ENCODE measurements at regions not wholly inside any gene's neighbourhood (a gene's known extent, or its start where the extent isn't known, plus 50 kb on each side); places are given as distances from the start of the nearest gene placed in this dataset.

DNA sequence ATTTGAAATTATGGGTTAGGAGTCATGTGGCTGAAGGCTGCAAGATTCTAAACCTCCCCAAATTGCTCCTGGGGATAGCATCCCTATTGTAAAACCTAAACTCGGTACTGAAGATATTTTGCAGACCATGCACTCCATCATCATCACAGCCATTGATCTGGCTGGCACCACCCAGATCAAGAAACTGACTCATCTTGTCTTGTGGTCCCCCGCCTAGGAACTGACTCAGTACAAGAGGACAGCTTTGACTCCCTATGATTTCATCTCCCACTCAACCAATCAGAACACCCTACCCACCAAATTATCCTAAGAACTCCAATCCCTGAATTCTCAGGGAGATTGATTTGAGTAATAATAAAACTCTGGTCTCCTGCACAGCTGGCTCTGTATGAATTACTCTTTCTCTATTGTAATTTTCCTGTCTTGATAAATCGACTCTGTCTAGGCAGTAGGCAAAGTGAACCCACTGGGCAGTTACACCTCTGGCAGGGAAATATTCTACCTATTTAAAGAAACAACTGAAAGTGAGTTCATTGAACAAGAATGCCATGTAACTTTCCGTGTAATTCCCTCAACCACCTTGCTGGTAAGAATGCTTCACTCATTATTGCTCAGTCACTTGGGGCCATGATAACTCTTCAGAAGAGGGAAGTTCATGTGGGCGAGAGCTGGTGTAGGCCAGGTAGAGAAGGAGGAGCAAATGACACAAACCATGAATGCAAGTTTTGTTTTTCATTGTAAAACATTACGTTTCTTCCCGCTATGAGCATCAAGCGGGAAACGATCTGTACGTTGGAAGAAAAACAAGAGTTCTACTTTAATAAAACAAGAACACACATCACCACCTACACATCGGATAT, 602.9 kb upstream of the ARID1B start:
- DNase-seq, result no peak

DNA sequence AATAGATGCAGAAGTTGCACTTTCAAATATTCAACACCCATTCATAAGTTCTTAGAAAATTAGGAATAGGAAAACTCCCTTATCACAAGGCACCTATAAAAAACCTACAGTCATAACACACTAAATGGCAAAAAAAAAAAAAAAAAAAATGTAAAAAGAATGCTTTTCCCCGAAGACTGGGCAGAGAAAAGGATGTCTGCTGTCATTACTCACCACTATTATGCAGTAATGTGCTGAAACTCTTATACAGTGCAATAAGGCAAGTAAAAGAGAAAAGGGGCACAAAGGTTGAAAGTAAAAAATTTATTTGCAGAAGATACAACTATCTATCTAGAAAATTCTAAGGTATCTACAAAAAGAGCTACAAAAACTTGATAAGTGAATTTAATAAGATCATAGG, 607.8 kb upstream of the ARID1B start:
- DNase-seq, result no peak

DNA sequence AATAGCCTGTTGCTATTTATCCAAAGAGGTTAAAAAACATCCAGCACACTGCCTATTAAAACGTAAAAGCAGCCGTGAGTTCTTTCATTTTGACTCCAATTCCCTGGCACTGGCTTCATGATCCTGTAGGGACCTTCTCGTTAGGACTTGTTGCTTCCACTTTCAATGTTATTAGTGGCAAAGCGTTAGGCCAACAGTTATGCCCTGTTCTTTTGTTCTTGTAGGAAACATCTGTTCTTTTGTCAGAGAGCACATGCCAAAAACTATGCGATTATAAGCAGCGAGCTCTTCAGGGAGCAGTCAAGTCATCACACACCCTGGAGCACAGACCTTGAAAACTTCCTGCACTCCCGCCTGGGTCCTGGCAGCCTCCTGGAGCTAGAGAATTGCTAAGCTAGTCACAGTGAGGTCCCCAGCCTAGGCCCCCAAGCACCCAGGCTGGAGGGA, 609.5 kb upstream of the ARID1B start:
- DNase-seq, result no peak

DNA sequence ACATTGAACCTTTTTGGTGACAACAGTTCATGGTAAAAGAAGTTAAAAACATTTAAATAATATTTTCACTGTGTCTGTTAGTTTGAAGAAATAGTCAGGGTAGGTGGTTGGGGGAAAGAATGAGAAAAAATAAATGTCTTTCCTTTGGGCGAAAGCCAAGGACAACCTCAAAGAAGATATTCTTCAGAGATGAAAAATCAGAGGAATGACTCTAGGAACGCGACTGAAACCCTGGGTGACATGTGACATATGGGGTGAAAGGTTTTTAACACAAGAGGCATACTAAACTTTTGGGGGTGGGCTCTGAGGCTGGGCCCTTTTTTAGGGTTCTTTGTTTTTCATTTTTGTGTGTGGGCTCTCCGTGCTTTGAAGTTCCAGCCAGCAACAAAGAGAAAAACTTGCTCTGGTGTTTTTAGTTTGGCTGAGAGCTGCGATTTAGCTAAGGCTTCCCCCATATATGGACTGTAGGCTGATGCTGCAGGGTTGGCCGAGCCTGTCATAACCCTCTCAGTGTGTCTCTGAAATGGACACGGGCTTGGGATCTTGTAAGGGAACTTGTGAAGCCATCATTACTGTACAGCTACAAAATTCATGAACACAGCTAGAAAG, 610.1 kb upstream of the ARID1B start:
- no peak for DNase-seq

GRCh38 chr6:156166093-156166492, 611.1 kb upstream of the ARID1B start:
- DNase-seq, result no peak

DNA sequence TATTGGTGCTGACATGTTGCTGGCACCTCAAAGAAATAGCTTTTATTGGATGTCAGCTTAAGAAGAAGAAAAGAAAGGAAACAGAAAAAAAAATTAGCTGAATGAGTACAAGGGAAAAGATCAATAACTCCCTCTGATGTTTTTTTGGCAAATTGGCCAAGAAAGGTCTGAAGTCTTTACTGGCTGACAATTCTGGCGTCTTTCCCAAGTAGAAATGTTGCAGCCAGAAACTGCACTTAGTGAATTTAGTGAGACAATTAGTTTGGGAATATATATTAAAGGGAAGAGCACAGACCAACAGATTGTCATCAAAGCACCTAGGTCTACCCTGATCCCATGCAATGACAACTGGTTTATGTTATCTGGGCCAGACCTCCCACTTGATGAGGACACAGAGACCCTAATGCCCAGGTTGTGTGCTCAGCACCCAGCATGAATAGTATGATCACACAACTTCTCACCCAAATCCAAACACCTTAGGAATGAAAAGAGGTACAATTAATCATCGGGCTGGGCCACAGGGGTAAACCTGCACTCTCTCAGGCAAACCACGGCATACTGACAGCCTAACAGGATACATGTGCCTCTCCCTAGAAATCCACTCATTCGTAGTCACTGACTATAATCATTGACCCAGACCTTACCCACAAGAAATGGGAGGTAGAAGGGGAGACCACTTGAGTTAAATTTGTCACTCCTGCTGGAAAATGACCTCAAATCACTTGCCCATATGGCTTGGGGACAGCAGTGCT, 612.3 kb upstream of the ARID1B start:
- DNase-seq, result no peak

GRCh38 chr6:156163311-156163710, 613.9 kb upstream of the ARID1B start:
- no peak for DNase-seq

GRCh38 chr6:156161471-156161870, 615.7 kb upstream of the ARID1B start:
- DNase-seq, result no peak

- DNase-seq, result no peak
These were observed 616.4 kb upstream of the ARID1B start for GRCh38 chr6:156160795-156161165.

DNA sequence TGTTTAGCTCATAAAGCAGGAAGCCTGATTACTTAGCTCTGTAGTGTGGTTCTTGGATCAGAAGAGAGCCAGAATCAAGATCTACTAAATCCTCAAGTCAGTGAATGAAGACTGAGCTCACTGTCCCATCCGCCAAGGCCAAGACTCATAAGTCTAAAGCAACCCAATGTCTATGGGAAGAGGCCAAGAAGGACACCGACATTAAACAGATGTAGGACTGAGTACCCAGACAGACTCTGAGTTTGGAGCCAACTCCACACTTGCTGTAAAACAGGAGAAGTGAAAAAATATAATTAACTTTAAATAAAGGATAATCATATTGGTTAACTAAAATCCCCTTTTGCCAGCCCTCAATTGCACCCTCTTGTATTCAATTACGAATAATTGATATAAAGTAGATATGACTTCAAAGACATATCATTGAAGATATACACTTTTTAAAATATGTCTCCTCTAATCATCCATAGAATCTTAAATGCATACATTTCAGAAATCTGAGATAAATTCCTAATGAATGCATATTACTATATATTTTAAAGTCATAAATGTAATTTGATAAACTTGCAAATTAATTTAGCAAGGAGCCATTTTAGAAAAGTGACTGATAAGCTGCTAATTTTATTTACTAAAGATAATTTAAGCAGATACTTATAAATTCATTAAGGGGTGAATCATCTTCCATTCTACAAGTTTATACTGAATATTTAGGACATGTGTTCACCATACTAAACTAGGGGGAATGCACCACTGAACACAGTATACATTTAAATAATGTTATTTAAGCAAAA, 617.0 kb upstream of the ARID1B start:
- no peak for DNase-seq

GRCh38 chr6:156154896-156155295, 622.3 kb upstream of the ARID1B start:
- DNase-seq, result no peak

GRCh38 chr6:156150391-156150790, 626.8 kb upstream of the ARID1B start:
- DNase-seq, result no peak

DNA sequence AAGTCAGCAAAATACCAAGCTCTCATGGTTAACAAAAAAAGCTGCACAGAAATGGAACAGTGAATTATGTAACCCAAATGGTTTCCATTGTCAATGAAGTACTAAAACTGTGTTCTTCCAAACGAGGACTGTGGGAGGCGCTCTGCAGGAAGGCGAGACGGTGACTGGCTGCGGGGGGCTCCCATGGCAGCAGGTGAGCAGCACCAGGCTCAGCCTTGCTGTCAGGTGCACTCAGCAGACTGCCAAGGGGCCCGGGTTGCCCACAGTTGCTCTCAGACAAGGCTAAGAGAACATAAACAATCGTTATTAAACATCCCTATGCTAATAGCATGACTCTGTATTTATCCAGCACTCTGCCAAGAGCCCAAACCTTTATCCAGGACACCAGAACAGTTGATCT, 630.3 kb upstream of the ARID1B start:
- DNase-seq, result no peak

DNA sequence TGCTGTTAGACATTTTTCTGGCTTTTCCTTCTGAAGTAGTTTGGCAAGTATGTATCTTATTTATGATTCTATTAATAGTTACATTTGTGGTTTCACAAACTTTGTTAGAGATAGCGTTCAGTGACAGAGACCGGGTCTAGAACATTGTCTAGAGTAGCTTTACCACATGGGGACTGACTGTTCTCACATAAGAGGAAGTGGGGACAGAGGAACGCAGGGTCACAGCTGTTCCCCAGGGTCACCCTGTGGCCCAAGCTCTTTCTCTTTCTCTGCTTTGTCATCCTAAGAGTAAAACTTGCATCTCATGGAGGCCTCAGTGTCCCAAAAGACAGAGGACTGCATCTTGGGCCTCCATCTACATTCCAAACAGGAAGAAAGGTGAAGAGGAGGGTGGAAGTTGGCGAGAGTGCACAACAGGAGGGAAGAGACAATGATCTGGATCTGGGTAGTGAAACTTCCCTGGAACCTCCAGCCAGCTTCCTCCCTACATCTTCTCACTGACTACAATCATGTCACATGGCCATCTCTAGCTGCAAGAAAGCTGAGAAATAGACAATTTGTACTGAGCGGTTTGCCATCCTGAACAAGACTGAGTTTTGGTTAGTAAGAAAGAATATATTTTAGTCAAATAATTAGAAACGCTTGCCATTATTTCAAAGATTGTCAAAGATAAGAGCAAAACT, 645.8 kb upstream of the ARID1B start:
- no peak for DNase-seq

GRCh38 chr6:156126535-156126934, 650.6 kb upstream of the ARID1B start:
- no peak for DNase-seq

GRCh38 chr6:156125844-156126243, 651.3 kb upstream of the ARID1B start:
- no peak for DNase-seq

GRCh38 chr6:156123731-156124130, 653.4 kb upstream of the ARID1B start:
- DNase-seq, result no peak

GRCh38 chr6:156121973-156122372, 655.2 kb upstream of the ARID1B start:
- DNase-seq, result no peak

DNA sequence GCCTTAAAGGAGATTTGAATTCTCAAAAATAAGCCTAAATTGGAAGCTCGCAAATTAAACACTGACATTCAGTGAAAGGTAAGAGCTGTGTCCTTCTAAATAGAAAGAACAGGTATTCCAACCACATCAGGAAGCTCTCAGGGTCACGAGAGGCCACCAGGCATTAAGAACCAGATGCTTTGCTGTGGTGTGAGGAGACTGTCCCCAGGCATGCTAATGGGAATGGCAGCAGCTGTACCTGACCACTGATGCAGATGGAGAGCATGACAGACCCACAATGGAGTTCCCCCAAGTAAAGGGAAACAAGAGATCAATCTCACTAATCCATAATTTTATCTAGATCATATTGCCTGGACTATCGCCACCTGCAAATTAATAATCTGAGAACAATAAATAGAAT, 658.9 kb upstream of the NOX3 start:
- DNase-seq, result no peak

- no peak for DNase-seq
These were observed 658.0 kb upstream of the NOX3 start for GRCh38 chr6:156113631-156114030.

DNA sequence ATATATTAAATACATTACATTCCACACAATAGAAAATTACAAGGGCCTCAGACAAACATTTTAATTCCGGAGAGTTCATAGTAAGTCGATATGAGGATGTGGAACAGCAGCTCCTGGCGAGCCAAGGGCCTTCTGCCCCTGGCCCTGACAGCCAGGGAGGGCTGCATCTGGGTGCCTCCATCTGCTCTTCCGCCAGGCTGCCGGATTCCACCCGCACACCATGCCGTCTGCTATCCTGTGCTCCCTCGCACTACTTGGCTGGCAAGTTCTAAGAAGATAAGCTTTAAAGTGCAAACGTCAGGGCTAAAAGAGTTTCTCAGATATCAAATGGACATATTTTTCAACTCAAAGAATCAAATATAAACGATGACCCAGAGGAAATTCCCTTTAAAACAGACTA, 656.3 kb upstream of the NOX3 start:
- no peak for DNase-seq

GRCh38 chr6:156110249-156110648, 654.6 kb upstream of the NOX3 start:
- no peak for DNase-seq

GRCh38 chr6:156109713-156110112, 654.1 kb upstream of the NOX3 start:
- DNase-seq, result no peak

All from NK-92 treated with Interleukin-12 subunit alpha and Interleukin-12 subunit beta, amount 100 ng/mL, for 24 hours (cell line).